ENCODE measurements at regions not wholly inside any gene's neighbourhood (a gene's known extent, or its start where the extent isn't known, plus 50 kb on each side); places are given as distances from the start of the nearest gene placed in this dataset.

DNA sequence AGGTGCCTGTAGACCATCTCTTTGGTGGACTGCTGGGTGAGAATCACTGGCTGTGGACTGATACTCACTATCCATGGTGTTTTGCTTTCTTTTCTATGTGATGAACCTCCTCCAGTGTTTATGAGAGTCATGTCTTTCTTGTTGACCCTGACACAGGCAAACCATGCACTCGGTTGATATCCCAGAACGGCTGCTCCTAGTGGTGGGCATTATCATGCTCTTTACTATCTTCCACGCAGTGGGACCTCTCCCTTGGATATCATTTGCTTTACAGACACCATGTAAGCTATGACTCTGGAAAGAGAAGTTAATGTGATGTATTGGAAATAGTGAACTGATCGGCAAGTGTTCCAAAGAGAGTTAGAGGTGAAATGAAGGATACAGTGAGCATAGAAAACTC, 1455.6 kb downstream of the BRINP3 start:
- Histone ChIP-seq H3K4me3 (ENCODE audit: low read depth in 1 of 3, low read length in 3 of 3) (no peak overlapping the region), H3K4me1 (ENCODE audit: control insufficient read depth in 4 of 4, insufficient read depth in 4 of 4, low read length in 3 of 4) (no peaks in the 10 kb centered on the region), H3K9me3 (ENCODE audit: control insufficient read depth in 4 of 4, low read length in 3 of 4) (no peaks in the 10 kb centered on the region), H3K27me3 (ENCODE audit: control insufficient read depth in 4 of 4, insufficient read depth in 4 of 4, low read length in 3 of 4) (no peaks in the 10 kb centered on the region), H3K27ac (ENCODE audit: low read depth in 1 of 2, low read length in 2 of 2) (no peak overlapping the region), H3K9ac (ENCODE audit: low read depth in 1 of 2, low read length in 2 of 2) (no peak overlapping the region), H3K36me3 (ENCODE audit: control insufficient read depth in 4 of 4, insufficient read depth in 3 of 4, low read depth in 1 of 4, low read length in 3 of 4) (no peaks in the 10 kb centered on the region)
- DNase-seq (ENCODE audit: low spot score) = no peak
- TF ChIP-seq, protein P1, sequence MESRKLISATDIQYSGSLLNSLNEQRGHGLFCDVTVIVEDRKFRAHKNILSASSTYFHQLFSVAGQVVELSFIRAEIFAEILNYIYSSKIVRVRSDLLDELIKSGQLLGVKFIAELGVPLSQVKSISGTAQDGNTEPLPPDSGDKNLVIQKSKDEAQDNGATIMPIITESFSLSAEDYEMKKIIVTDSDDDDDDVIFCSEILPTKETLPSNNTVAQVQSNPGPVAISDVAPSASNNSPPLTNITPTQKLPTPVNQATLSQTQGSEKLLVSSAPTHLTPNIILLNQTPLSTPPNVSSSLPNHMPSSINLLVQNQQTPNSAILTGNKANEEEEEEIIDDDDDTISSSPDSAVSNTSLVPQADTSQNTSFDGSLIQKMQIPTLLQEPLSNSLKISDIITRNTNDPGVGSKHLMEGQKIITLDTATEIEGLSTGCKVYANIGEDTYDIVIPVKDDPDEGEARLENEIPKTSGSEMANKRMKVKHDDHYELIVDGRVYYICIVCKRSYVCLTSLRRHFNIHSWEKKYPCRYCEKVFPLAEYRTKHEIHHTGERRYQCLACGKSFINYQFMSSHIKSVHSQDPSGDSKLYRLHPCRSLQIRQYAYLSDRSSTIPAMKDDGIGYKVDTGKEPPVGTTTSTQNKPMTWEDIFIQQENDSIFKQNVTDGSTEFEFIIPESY (IDR thresholded peaks at IDR 0.05) = no peak
- TF ChIP-seq FOXA2 (IDR thresholded peaks at IDR 0.05) (no peak), TAF1 (conservative IDR thresholded peaks at IDR 0.05) (no peak), JUND (IDR thresholded peaks at IDR 0.05) (no peak), SP1 (IDR thresholded peaks at IDR 0.05) (no peak), EGR1 (IDR thresholded peaks at IDR 0.05; ENCODE audit: low read depth in 2 of 2) (no peak)
- TF ChIP-seq, protein P2, sequence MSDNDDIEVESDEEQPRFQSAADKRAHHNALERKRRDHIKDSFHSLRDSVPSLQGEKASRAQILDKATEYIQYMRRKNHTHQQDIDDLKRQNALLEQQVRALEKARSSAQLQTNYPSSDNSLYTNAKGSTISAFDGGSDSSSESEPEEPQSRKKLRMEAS (IDR thresholded peaks at IDR 0.05) = no peak
- TF ChIP-seq, protein P3, sequence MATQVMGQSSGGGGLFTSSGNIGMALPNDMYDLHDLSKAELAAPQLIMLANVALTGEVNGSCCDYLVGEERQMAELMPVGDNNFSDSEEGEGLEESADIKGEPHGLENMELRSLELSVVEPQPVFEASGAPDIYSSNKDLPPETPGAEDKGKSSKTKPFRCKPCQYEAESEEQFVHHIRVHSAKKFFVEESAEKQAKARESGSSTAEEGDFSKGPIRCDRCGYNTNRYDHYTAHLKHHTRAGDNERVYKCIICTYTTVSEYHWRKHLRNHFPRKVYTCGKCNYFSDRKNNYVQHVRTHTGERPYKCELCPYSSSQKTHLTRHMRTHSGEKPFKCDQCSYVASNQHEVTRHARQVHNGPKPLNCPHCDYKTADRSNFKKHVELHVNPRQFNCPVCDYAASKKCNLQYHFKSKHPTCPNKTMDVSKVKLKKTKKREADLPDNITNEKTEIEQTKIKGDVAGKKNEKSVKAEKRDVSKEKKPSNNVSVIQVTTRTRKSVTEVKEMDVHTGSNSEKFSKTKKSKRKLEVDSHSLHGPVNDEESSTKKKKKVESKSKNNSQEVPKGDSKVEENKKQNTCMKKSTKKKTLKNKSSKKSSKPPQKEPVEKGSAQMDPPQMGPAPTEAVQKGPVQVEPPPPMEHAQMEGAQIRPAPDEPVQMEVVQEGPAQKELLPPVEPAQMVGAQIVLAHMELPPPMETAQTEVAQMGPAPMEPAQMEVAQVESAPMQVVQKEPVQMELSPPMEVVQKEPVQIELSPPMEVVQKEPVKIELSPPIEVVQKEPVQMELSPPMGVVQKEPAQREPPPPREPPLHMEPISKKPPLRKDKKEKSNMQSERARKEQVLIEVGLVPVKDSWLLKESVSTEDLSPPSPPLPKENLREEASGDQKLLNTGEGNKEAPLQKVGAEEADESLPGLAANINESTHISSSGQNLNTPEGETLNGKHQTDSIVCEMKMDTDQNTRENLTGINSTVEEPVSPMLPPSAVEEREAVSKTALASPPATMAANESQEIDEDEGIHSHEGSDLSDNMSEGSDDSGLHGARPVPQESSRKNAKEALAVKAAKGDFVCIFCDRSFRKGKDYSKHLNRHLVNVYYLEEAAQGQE (IDR thresholded peaks at IDR 0.05) = no peak
- TF ChIP-seq, protein P4, sequence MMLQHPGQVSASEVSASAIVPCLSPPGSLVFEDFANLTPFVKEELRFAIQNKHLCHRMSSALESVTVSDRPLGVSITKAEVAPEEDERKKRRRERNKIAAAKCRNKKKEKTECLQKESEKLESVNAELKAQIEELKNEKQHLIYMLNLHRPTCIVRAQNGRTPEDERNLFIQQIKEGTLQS (IDR thresholded peaks at IDR 0.05) = no peak
- 84% methylated on average over 4 of the region's 4 CpGs for WGBS

DNA sequence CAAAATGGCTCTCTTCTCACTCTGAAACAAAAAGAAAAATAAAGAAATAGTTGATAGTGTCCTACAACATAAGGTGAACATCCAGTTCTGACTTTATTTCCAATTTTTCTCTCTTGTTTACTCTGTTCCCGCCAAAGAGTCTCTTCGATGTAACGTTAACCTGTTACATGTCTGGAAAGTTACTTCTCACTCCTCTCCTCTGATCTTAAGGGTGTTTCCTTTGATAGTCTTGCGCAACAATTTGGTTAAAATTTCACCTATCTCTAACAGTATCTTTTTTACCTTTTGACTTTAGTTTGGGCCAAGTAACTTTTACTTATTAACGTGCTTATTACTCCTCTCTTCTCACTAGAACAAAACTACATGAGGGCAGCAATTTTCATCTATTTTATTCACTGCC, 1450.2 kb downstream of the BRINP3 start:
- H3K36me3 ChIP-seq (ENCODE audit: control insufficient read depth in 4 of 4, insufficient read depth in 3 of 4, low read depth in 1 of 4, low read length in 3 of 4) = no peaks in the 10 kb centered on the region
- no peak overlapping the region for H3K9ac ChIP-seq (ENCODE audit: low read depth in 1 of 2, low read length in 2 of 2)
- H3K4me3 ChIP-seq (ENCODE audit: low read depth in 1 of 3, low read length in 3 of 3) = no peak overlapping the region
- no peak overlapping the region for H3K27ac ChIP-seq (ENCODE audit: low read depth in 1 of 2, low read length in 2 of 2)
- WGBS = 50% methylated on average over 5 of the region's 5 CpGs
- H3K27me3 ChIP-seq (ENCODE audit: control insufficient read depth in 4 of 4, insufficient read depth in 4 of 4, low read length in 3 of 4) = no peaks in the 10 kb centered on the region
- no peak for DNase-seq (ENCODE audit: low spot score)
- no peaks in the 10 kb centered on the region for H3K4me1 ChIP-seq (ENCODE audit: control insufficient read depth in 4 of 4, insufficient read depth in 4 of 4, low read length in 3 of 4)
- H3K9me3 ChIP-seq (ENCODE audit: control insufficient read depth in 4 of 4, low read length in 3 of 4) = no peaks in the 10 kb centered on the region
- TF ChIP-seq, protein P1 (IDR thresholded peaks at IDR 0.05) = no peak
- TF ChIP-seq HNF4A (conservative IDR thresholded peaks at IDR 0.05) = no peak
- TF ChIP-seq RXRA (IDR thresholded peaks at IDR 0.05) = no peak
- no peak for TF ChIP-seq GABPA (IDR thresholded peaks at IDR 0.05 in 1 of 2, conservative IDR thresholded peaks at IDR 0.05 in 1 of 2)
- no peak for TF ChIP-seq FOXA2 (IDR thresholded peaks at IDR 0.05)
- TF ChIP-seq, protein P4 (IDR thresholded peaks at IDR 0.05) = no peak
- TF ChIP-seq HNF4G (IDR thresholded peaks at IDR 0.05) = no peak
- TF ChIP-seq NR2F2 (IDR thresholded peaks at IDR 0.05) = no peak
- no peak for TF ChIP-seq YY1 (IDR thresholded peaks at IDR 0.05)
- no peak for TF ChIP-seq EGR1 (IDR thresholded peaks at IDR 0.05; ENCODE audit: low read depth in 2 of 2)
- TF ChIP-seq, protein P2 (IDR thresholded peaks at IDR 0.05) = no peak
- TF ChIP-seq, protein P3 (IDR thresholded peaks at IDR 0.05) = no peak
- no peak for TF ChIP-seq JUND (IDR thresholded peaks at IDR 0.05)

All from liver (tissue), 7 donors.